Spleen (tissue), 7 donors: ENCODE measurements at regions not wholly inside any gene's neighbourhood (a gene's known extent, or its start where the extent isn't known, plus 50 kb on each side); places are given as distances from the start of the nearest gene placed in this dataset.

Experiments
- CTCF ChIP-seq, 11 experiments: fragments of 200-600 bp in 7 of 11; fragments of 450-650 bp in 4 of 11; sonication (generic) in 4 of 11; IDR thresholded peaks in 8 of 11; conservative IDR thresholded peaks in 3 of 11; 1 replicate in 7 of 11; 2 replicates in 4 of 11; pipeline versions ENCODE4 v1.4.0 to v1.8.0; 2016 to 2021; ENCODE audit warnings: antibody characterized with exemption in 11 of 11, inconsistent platforms in 4 of 11, mild to moderate bottlenecking in 1 of 11
- POLR2A ChIP-seq, 3 donors: fragments of 450-650 bp; IDR thresholded peaks; one replicate each; pipeline ENCODE4 v1.5.1; 2017; ENCODE audit warnings: antibody characterized with exemption in 3 of 3, mild to moderate bottlenecking in 1 of 3
- POLR2AphosphoS5 ChIP-seq, 3 donors: sonication (generic); formaldehyde crosslinking; IDR thresholded peaks; one replicate each; pipeline ENCODE4 v1.5.1; 2017; ENCODE audit warnings: antibody characterized with exemption in 3 of 3
- donor health status: DM: no; HTN: no; CAD: no; lungs with moderate emphysema.
- donor health status: DM: no; HTN: no; CAD: no.
- donor health status: DM: no; HTN: no; CAD: no.

- no peak for TF ChIP-seq CTCF (IDR thresholded peaks at IDR 0.05 in 8 of 11, conservative IDR thresholded peaks at IDR 0.05 in 3 of 11)
- no peak for TF ChIP-seq POLR2AphosphoS5 (IDR thresholded peaks at IDR 0.05)
- TF ChIP-seq POLR2A (IDR thresholded peaks at IDR 0.05): no peak
Measured at GRCh38 chrX:109812236-109812635, 79.2 kb upstream of the ACSL4 start.
